GM18873 (cell line): ENCODE measurements at regions not wholly inside any gene's neighbourhood (a gene's known extent, or its start where the extent isn't known, plus 50 kb on each side); places are given as distances from the start of the nearest gene placed in this dataset.

Experiments used
- ATAC-seq: cut with Tn5 transposase; IDR thresholded peaks from one replicate; pipeline ENCODE4 v1.9.1; 2021; ENCODE audit warnings: mild to moderate bottlenecking, moderate library complexity, moderate number of reproducible peaks; ENCODE audit not compliant: unreplicated experiment, low FRiP score

DNA sequence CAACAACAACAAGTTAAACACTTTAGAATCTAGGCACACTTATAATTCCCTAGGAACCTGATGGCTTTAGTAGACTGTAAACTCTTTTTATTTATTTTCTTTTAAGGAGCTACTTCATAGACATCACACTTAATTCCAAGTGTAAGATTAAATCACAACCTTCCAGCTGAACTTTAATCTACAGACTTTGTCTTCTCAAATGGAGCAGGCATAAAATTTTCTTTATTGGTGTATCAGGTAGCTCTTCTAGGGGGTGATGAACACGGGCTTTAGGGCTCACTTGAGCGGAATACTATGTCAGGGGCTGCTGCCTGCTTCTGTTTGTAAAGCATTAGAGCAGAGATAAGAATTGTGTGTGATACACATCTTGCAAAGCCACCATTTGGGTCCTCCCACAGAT is 525.8 kb upstream of the FAT3 start:
- ATAC-seq, result no peak

DNA sequence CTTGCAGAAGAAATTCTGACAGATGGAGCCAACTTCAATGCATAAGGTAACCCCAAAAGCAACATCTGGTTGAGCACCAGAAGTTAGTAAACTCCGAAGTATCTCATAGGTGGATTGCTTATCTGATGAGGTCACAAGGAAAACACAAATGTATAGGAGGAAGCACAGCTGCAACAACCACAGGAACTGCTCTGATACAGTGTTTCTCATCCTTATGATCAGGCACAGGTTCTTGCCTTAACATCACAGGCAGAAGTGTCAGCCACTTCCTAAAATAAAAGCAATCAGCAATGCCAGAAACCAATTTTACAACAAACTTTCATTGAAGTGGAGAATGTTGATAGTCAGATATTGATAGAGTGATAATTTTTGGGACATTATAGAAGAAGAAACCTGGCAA is 530.3 kb upstream of the FAT3 start:
- ATAC-seq, result no peak

DNA sequence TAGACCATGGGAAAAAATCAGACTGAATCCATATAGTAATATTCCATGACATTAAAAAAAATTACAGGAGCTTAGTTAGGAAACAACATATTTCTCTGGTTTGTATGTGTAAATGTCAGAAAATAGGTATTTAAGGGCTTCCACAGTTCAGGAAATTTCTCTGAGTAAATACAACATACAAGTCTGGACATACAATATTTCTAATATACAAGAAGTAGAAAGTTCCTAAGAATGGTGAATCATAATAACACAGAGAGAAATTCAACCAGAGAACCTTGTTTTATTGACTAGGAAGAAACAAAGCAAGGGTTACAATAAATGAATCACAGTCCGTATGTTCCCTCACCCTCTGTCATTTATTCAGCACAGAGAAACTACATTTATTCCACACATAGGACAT is 532.7 kb upstream of the FAT3 start:
- ATAC-seq, result no peak

DNA sequence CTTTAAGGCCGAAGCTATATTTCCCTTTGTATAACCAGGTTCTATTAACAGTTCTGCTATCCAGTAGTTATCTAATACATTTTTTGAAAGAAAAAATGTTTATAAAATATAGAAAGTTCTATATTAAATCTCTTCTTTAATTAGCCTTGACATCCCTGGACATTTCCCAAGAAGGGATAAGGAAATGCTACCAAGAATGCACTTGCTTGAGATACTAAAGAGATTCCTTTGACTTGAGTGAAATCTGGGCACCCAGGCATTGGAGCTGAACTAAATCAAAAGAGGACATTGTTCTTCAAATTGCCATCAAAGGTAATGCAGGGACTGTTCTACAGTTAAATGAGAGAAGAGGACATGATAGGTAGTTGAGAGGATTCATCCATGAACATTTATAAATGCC is 535.9 kb upstream of the FAT3 start:
- ATAC-seq, result no peak

DNA sequence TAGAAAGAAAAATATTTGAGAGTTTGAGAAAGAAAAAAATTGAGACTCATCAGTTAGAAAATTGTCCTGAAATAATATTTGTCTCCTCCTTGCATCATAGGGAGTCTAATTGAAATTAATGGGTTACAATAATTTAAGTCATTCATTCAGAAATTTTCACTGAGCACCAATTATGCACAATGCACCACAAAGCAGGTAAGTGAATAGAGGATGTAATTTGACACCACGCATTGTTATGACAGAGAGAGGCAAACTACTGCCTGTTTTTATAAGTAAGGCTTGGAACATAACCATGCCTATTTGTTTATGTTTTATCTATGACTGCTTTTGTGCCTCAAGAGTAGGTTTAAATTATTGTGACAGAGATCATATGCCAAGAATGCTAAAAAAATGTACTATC is 537.9 kb upstream of the FAT3 start:
- no peak for ATAC-seq

DNA sequence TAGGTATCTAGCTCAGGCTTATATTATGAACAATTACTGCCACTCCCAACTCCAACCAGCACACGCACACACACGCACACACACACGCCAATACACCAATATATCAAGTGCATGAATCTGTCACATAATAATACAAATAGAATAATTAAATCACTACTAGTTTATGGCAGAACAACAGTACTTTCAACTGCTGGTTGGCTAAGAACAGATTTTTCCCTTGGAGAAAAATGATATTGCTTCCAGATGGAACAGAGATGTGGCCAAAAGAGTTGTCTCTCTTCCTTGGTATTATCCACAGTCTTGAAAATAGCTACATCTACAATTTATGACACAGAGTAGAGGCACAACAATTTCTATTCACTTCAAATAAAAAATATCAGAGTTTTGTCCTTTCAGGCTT is 538.3 kb upstream of the FAT3 start:
- no peak for ATAC-seq

DNA sequence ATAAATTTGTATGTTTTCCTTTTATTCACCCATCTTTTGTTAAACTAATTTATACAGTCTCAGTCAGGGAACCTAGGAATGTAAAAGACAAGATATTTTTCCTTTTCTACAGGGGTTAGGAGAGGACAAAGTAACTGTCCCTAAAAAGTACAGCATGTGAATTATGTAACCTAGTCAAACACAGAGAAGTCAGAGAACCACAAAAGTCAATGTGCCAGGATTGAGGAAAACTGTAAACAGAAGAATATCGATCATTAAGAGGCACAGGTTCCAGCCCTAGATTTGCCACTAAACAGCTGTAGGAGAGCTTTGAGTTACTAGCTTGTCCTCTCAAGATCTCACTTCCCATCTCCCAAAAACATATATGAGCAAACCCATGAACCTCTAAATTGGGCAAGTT is 550.9 kb upstream of the FAT3 start:
- ATAC-seq, result no peak

DNA sequence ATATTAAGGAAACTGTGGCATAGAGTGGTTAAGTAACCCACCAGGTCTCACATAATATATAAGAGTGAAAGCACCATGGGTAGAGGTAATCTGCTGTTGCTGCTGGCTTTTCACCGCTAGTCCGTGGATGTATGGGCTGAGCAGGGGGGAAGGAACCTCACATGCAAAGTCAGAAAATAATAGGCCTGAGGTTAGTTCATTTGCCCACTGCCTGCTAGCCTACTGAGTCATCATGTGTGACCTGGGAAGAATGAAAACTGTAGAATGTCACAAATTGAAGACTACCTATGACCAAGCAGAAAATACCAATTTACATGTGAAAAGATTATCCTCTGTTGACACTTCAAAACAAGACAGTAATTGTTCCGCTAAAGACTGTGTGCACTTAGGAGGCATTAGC is 560.1 kb upstream of the FAT3 start:
- ATAC-seq, result no peak

DNA sequence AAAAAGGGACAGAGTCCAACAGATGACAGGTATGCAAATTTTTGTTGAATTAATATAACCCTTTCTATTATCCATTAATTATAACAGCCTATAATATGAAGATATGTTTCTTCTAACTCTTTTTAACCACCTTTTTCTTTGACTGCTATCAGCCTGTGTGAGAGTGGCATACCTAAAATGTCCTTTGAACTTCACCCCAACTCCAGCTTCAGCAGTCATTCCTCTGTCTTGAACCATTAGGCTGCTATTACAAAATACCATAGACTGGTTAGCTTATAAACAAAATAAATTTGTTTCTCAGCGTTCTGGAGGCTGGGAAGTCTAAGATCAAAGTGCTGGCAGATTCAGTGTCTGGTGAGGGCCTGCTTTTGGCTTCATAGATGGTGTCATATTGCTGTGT is 564.6 kb upstream of the FAT3 start:
- no peak for ATAC-seq

DNA sequence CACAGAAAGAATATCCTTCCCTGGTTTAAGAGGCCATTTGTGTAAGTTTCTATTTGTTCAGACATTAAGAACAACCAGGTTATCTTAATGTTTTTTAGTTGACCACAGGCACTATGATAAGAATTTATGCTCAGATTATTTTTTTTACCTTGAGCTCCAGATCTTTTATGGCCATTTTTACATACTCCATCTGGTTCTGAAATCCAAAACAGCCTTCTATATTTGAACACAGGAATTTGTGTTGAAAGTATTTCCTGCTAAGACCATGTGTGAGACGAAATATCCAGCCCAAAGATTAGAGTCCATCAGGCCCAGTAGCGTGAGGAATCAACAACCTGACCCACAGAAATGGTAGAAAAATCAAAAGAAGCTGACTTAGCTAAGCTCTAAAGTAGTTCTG is 569.9 kb upstream of the FAT3 start:
- no peak for ATAC-seq

DNA sequence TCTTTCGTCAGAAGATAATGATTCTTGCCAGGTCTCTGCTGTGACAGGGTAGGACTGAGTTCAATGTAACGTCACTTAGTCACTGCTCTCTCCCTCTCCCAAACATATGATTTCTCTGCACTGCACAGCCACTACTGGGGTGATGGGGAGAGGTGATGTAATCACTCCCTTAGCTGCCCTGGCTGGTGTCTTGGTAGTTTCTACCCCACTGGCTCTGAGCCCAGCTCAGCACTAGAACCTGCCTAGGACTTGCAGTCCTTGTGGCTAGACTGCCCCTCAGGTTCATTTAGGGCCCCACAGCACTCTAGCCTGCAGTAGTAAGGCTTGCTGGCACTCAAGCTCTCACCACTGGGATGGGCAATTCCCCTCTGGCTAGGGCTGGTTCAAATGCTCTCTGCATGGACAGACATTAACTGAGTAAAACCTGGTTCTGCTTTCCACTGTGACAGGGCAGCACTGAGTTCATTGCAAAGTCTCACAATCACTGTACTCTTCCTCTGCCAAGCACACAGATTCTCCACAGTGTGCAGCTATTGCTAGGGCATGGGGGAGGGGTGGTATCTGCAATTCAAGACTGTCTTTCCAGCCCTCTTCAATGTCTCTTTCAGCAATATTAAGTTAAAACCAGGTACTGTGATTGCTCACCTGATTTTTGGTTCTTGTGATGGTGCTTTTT is 571.4 kb upstream of the FAT3 start:
- no peak for ATAC-seq

DNA sequence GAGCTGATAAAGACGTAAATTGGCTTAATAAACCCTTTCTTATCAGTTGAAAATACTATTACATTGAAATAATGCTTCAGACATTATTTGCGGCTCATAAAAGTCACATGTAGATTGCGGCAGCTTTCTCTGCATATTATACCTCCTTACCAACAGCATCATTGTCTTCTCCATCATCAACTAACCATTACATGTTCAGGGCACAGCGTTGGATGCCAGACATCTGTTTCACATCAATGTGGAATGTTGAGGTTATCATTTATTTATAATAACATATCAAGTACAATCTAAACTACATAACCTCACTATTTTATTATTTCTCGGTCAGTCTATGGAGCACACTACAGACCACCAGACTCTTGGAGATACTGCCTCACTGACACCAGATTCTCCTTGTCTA is 573.8 kb upstream of the FAT3 start:
- ATAC-seq, result no peak

DNA sequence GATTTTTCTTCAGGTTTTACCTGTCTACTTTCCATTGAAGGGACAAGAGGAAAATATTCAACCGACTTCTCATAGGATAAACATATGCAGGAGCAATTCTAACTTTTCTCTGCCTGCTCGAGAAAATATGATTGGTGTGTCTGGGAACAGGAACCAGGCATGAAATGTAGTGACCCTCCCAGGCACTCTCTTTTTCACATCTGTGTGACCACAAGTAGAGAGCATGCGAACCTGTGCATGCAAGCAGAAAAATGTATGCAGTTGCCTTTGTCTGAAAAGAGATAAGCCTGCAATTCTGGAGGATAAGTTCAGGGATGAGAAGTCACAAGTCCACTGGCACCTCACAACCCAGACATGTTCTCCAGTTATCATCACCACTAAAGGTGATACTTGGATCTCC is 583.5 kb upstream of the FAT3 start:
- no peak for ATAC-seq

DNA sequence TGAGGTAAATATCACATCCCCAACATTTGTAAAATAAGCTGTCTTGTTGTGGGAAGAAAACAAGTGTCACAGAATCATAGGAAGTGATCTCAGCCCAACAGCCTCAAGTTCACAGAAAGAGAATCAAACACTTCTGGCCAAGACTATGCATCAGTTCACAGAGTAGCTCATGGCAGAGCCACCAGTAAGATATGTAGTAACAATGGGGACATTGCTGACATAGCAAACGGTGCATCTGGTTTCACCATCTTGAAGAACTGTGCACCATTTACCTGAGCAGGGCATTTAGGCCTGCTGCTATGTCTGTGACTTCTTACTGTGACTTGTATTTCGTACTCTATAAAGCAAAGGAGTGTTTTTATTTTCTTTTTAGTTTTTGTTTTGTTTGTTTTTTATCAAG is 585.3 kb upstream of the FAT3 start:
- no peak for ATAC-seq

DNA sequence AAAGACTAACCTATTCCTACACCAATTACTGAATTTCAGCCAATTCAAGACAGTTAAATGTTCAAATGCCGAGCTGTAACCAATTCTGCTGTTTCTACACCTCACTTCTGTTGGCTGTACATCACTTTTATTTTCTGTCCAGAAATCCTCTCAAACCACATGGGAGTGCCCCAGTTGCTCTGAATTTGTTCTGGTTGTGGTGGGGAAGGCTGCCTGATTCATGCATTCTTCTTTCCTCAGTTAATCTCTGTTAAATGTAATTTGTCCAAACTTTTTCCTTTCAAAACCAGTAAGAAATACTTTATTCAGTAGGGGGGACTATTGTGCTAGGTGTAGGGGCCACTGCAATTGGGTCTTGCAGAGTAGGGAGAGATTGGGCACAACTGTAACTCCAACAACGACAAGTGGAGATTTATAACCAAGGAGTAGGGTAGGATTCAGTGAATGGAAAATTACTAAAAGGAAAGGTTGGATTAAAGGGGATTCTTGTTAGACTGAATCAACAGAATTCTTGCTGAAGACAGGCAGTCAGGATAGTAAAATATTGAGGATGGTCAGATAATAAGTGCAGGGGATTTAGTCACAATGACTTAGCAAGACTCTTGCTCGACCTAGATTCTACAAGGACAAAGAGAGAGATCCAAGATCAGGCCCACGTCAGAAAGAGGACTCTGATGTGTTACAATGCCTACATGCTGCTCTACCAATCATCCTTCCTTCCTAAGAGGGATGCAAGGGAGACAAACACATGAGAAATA is 593.5 kb upstream of the FAT3 start:
- ATAC-seq, result no peak

DNA sequence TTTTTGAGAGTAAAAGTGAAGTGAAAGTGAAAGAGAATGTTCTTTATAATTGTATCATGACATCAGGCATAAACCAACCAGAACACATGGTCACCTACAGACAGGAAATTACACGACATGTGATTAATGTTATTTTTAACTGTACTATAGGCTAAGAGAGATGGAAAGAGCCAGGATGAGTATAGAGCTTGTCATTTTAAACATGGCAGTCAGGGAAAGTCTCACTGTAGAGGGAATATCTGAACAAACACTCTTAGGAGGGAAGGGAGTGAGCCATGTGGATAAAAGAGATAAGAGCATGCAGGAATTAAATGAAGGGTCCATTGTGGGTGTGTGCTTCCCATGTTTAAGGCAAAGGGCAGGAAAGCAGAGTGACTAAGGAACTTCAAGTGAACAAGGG is 599.1 kb upstream of the FAT3 start:
- no peak for ATAC-seq

DNA sequence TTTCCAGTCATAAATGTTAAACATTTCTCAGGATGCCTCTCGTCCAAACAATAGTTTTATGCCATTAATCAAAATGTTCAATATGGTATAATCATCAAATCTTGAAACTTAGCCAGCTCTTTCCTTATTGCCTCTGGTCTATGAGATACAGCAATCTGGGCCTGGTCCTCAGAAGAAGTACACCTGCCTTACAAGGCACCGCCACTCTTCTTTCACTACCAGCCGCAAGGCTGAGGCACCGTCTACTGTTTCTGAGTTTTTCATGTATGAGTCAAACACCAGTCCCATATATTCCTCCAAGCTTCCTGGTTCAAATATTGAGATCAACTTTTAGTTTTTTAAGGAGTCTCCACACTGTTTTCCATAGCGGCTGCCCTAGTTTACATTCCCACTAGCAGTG is 600.6 kb upstream of the FAT3 start:
- no peak for ATAC-seq

DNA sequence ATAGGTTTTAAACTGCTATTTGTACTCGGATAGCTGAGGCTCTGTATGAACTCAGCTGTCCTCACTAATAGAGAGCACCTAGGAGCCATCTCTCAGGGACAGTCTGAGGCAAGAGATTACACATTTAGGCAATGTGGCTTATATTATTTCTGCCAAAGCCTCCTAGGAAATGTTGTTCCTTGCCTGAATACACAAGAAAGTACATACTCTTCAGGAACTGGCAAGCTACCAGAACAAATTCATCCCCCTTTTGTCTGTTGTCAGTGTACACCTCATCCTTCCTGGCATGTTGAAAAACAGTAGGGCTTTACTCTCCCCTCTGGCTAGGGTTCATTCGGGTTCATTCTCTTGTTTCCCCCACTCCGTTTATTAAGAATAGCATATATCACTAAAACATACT is 615.9 kb upstream of the FAT3 start:
- ATAC-seq, result no peak

DNA sequence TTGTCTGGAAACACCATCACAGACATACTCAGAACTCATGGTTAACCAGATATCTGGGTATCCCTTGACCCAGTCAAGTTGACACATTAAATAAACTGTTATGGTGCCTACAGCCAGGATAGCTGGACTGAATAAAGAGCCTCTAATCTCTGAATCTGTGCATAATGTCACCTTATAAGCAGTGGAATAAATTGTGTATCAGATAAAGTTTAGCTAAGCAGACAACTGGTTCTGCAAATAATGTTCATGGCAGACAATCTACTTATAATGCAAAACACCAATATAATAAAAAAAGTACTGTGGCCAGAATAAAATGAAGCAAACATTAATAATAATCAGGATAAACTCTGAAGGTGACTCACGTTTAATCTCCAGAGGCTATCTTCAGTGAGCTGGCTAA is 628.5 kb upstream of the FAT3 start:
- no peak for ATAC-seq

DNA sequence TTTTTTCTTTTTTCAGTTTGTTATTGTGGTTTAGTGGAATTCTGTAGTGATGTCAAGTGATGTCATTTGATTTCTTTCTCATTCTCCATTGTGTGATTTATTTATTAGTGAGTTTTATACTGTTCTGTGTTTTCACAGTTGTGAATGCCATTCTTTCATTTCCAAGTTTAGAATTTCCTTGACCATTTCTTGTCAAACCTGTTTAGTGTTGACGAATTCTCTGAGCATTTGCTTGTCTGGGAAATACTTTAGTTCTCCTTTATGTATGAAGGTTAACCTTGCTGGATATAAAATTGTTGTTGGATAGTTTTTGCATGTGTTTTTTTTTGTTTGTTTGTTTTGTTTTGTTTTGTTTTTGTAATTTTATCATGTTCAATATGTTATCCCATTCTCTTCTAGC is 633.6 kb upstream of the FAT3 start:
- ATAC-seq, result no peak

DNA sequence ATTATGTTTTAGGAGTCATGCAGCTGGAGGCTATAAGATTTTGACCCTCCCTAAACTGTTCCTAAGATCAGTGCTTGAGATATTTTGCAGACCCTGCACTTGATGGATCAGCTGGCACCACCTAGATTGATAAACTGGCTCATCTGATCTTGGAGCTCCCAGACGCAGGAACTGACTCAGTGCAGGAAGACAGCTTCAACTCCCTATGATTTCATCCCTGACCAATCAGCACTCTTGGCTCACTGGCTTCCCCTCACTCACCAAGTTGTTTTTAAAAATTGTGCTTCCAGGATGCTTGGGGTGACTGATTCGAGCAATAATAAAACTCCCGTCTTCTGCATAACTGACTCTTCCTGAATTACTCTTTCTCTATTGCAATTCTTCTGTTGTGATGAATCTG is 637.5 kb upstream of the FAT3 start:
- ATAC-seq, result no peak

DNA sequence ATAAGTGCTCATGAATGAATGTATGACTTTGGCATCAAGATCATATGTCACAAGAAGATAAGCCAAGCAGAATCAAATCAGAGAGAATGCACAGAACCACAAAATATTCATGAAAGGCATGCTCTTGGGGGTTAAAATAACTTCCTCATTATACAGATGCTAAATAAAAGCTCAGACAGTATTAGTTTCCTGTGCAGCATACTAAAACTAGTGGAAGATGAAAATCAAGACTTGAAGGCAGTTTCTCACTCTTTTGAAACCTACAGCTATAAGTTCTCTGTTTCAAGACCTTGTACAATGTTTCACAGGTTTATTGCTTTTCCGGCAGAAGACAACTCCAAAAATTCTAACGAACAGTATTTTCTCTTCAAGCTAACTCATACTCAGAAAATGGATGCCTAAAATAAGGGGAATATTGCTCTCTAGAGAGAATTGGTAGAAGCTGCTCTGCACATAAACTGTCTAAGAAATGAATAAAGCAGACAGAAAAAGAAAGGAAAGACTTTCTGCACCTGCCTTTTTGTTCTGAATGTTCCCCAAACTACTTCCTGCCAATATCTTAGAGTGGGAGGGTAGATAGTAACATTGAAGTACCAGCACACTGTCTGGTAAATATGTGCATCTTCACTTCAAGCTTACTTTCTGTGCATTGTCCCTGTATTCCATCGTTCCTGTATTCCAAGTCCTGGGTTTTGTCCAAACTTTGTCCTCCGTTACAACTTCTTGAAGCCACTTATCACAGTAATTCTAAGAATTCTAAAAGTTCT is 639.4 kb upstream of the FAT3 start:
- ATAC-seq, result no peak
